GM12873 (cell line): ENCODE measurements at regions not wholly inside any gene's neighbourhood (a gene's known extent, or its start where the extent isn't known, plus 50 kb on each side); places are given as distances from the start of the nearest gene placed in this dataset.
A peak's percentile ranks its signal among the peaks of the same experiment; 100 is the strongest.

Source experiments
- TF ChIP-seq, protein P1 (sequence below): IDR thresholded peaks from 2 replicates; pipeline ENCODE4 v1.5.1; 2012; ENCODE audit warnings: low read depth, mild to moderate bottlenecking, moderate library complexity, low read length, control low read depth; ENCODE audit not compliant: insufficient read depth; ENCODE audit errors: missing control alignments

DNA sequence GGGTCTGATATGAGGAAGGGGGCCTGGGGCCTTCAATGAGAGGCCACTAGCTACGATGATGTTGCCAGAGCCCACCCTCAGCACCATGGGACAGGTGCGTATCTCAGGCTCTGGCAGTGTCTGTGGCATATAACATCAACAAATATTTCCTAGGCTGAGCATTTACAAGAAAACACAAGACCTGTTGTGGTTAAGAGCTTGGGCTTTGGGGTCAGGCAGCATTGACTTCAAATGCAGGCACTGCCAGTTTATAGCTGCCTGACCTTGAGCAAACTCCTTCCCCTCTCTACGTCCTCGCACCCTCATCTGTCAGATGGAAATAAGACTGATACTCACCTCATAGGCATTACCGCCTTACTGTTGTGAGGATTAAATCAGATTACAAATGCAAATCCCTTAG is 156.0 kb downstream of the KATNAL1 start:
- TF ChIP-seq, protein P1, sequence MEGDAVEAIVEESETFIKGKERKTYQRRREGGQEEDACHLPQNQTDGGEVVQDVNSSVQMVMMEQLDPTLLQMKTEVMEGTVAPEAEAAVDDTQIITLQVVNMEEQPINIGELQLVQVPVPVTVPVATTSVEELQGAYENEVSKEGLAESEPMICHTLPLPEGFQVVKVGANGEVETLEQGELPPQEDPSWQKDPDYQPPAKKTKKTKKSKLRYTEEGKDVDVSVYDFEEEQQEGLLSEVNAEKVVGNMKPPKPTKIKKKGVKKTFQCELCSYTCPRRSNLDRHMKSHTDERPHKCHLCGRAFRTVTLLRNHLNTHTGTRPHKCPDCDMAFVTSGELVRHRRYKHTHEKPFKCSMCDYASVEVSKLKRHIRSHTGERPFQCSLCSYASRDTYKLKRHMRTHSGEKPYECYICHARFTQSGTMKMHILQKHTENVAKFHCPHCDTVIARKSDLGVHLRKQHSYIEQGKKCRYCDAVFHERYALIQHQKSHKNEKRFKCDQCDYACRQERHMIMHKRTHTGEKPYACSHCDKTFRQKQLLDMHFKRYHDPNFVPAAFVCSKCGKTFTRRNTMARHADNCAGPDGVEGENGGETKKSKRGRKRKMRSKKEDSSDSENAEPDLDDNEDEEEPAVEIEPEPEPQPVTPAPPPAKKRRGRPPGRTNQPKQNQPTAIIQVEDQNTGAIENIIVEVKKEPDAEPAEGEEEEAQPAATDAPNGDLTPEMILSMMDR, result no peak

DNA sequence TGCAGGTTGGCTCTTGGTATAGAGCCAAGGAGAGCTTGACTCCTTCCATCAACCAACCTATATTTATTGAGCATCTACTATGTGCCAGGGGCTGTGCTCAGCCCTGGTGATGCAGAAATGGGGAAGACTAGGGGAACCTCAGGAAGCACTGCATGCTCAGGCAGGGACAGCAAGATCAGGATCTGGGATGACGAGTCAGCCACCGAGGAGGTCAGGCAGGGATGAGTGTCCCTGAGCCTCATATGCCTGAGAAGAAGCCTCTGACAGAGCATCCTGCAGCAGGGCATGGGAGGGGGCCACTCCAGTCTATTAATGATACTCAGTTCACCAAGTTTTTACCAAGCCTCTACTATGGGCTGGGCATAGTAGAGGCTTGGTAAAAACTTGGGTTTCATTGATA is 158.1 kb downstream of the KATNAL1 start:
- TF ChIP-seq, protein P1, result no peak

DNA sequence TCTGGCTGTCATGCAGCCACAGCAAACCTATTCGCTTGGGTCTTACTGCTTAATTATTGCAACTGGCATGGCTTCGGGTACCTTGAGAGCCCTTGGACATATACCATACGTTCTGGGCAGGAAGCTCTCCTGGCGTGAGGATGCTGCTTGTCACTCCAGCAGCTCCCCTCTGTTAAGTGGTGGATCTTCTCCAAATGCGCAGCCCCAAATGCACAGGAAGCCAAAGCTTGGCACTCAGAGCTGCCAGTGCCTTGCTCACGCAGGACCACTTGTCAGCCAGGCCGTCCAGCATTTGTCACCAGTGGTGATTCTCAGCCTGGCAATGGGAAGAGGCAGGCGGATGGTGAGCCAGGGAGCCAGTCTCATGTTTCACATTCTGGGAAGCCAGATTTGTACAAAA is 158.6 kb downstream of the KATNAL1 start:
- TF ChIP-seq, protein P1, result no peak

DNA sequence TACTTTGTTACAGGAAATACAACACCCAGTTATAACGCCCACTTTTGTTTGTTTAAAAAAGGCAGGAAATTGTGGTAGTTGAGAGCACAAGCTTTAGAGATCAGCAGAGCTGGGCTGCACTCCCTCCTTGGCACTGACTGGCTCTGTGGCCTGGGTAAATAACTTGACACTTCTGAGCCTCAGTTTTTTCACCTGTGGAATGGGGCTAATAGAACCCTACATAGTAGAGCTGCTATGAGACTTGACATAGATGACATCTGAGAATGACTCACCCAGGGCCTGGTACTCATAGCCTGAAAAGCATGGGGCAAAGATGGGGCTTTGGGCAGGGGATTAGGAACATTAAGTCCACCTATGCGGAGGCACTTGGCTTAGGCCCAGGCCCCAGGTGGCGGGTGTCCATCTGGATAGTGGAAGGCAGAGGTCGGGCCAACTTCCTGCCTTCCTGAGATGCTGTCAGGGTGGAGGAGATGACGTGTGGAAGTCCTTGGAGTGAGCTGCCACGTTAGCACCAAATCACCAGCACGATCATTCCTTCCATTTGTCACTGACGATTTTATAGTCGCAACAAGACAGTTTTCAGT is 159.1 kb downstream of the KATNAL1 start:
- TF ChIP-seq, protein P1, result no peak

DNA sequence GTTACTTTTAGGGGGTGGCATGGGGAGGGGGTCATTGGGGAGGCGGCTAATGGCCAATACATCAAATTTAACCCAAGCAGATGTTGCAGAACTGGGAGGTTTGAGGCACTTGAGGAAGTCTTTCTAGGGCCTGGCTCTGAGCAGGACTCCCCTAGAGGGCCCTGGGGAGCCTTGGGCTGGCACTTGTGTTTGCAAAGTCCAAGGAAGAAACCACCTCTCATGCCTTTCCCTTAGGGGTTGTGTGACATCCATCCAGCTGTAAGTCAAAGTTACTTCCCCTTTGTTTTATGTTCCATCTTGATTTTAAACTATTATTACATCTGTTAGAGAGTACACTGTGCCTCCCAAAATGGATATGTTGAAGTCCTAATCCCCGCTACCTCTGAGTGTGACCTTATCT is 159.9 kb downstream of the KATNAL1 start:
- TF ChIP-seq, protein P1, result peak; percentile 10

DNA sequence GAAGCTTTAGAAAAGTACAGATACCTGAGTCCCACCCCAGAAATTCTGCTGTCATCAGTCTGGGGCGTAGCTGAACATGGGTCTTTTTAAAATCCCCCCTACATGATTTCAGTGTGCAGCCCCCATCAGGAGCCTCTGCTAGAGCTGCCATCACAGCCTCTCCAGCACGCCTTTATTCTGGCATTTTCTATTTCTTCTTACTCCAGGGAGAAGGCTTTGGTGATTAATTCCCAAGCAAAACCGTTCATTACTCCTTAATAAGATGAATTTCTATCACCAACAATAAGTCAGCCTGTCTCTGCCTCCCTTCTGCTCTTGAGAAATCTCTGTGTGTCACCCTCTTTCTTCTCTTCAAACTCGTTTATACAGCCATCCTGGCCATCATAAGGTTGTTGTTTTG is 160.3 kb downstream of the KATNAL1 start:
- TF ChIP-seq, protein P1, result no peak

DNA sequence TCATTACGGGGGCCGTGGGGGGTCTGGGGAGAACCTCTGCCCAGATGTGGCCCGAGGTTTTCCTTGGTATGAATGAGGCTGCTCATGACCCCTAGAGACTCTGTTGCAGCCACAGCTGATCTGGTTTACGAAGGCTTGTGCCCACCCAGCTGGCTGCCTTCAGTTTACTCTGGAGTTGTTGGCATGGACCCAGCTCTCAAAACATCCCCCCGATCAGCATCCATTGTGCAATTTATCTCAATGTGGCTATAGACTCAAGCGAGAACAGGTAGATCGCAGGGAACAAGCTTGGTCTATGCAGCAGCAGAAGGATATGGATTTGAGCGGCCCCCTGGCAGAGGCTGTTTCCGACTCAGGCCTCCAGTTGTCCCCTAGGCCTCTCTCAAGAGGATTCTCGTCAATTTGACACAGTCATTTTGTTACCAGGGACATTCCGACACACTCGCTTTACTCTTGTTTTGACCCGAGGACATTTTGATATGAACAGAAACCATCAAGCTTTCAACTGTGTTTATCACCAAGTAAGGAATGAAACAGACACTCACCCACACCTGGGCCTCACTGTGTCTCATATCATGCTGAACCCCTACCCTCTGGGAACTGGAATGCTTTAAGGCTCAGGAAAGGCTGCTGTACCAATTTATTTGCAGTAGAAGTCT is 161.5 kb downstream of the KATNAL1 start:
- TF ChIP-seq, protein P1, result no peak
